H54 (cell line): ENCODE measurements at regions not wholly inside any gene's neighbourhood (a gene's known extent, or its start where the extent isn't known, plus 50 kb on each side); places are given as distances from the start of the nearest gene placed in this dataset.

ENCODE experiments used
- DNase-seq: peaks from one replicate; pipeline ENCODE4 v3.0.0; 2011; ENCODE audit warnings: low spot score, mixed read lengths; ENCODE audit not compliant: insufficient read length
- FAIRE-seq: peaks from 3 replicates; lab custom pipeline; 2011; peaks lifted over from hg19 to GRCh38; lab: Jason Lieb, UNC
- POLR2A ChIP-seq: IDR thresholded peaks from 2 replicates; pipeline ENCODE4 v1.6.1; 2011; ENCODE audit warnings: low read depth, mild to moderate bottlenecking, low read length

- no peak for FAIRE-seq
- DNase-seq: no peak
- TF ChIP-seq POLR2A: no peak
These were observed 361.6 kb downstream of the TDRD3 start for GRCh38 chr13:60758637-60759036.

DNA sequence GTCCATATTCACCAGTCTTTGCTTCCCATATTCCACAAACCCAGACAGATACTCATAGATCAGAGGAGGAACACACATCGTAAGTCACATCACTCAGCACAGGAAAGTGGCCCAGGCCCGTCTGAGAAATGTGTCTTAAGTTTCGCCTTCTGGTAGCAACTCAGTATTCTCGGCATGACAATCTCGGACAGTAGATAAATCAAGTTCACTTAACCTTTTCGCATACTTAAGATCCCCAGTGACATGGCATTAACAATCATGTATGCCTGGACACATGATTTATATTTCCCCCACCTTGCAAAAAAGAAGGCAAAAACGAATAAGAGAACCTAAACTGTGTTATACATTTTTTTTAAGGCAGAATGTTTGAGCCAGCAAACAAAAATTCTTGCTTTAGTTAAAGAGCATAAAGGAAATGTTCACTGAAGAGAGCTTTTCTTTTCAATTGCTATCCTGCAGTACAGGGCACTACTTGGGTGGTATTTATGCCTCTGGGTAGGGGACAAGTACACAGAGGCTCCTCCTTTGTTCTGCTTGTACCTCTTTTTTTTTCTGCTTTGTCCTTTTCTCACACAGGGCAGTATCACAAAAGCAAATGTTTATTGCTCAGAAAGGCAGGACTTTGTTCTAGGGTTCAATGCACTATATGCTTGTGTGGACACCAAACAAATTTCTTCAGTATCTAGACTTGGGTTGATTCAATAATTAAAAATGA lies 360.6 kb downstream of the TDRD3 start:
- no peak for FAIRE-seq

DNA sequence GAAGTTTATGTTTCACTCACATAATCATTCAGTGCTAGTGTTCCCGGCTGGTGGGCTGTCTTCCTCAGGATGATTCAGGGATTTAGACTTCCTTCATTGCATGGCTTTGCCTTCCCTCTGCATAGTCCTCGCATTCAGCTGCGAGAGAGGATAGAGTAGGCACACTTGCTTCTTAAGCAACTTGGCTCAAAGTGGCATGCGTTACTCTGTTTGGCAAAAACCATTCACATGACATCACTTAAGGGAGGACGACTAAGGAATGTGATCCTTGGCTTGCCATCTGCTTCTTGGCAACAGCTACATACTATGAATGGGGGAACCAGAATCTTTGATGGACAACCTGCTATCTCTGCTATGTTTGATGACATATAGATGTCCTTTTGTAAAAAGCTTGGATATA lies 359.3 kb downstream of the TDRD3 start:
- TF ChIP-seq POLR2A: no peak
- DNase-seq (no peak), FAIRE-seq (no peak)

More for the DNA sequence above, 360.6 kb downstream of the TDRD3 start:
- no peak for TF ChIP-seq POLR2A
- DNase-seq: no peak

- DNase-seq (no peak), FAIRE-seq (no peak)
- TF ChIP-seq POLR2A: no peak
These were observed 358.6 kb downstream of the TDRD3 start for GRCh38 chr13:60755380-60756163.

DNA sequence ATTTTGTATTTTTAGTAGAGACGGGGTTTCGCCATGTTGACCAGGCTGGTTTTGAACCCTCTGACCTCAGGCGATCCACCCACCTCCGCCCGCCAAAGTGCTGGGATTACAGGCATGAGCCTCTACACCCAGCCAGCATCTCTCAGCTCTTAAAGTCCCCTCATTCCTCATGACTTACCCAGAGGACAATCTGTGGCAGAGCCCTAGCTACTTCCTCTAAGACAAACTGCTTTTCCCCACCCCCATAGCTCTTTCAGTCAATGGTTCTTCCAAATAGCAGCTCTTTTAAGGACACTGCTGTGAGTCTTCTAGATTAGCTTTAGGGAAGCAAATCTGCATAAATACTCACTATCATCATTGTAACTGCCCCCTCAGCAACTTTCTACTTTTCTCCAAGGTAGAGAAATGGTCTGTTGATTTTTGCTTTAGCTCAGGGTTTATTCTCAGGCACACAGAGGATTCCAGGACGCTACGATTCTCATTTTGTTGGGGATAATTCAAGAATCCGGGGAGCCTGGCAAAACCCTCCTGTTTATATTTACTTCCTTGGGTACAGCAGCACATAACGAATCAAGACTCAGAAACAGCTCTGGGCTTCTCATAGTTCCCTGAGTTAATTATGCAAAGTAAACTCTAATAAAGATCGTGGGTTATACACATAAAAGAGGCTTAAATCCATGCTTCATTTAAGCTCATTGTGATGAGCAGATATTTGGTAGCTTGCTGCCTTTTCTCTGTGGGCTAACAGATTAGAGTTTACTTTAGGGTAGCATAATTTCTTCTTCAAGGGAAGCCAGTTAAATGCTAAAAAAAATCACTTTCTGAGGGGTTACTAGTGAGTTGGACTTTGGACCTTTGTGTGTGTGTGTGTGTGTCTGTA lies 357.4 kb downstream of the TDRD3 start:
- no peak for DNase-seq
- FAIRE-seq: no peak
- TF ChIP-seq POLR2A: no peak

- no peak for FAIRE-seq
- no peak for DNase-seq
- TF ChIP-seq POLR2A: no peak
These were observed 356.6 kb downstream of the TDRD3 start for GRCh38 chr13:60753641-60754040.

GRCh38 chr13:60745343-60745742 lies 348.3 kb downstream of the TDRD3 start:
- FAIRE-seq (no peak), DNase-seq (no peak)
- no peak for TF ChIP-seq POLR2A

GRCh38 chr13:60733933-60734332 lies 336.9 kb downstream of the TDRD3 start:
- no peak for TF ChIP-seq POLR2A
- FAIRE-seq (no peak), DNase-seq (no peak)

- no peak for FAIRE-seq
- DNase-seq: no peak
- no peak for TF ChIP-seq POLR2A
These were observed 330.1 kb downstream of the TDRD3 start for GRCh38 chr13:60727140-60727539.

DNA sequence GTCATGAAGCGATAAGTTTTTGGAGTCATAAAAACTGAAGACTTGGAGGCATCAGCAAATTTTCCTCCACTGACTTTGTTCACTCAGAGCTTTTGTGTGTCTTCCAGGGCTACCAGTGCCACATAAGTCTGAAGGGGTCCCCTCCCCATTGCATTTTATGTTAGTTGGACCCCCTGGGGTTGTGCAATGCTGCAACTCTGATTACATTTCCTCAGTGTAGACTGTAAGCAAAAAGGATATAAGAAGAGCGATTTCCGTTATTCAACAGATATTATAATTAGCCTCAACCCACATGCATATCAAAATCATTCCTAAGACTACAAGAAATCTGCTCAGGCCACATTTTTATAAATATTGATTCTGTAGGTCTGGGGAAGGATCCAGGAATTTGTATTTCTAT lies 324.0 kb downstream of the TDRD3 start:
- no peak for FAIRE-seq
- no peak for TF ChIP-seq POLR2A
- DNase-seq: no peak

GRCh38 chr13:60720590-60720989 lies 323.6 kb downstream of the TDRD3 start:
- no peak for TF ChIP-seq POLR2A
- no peak for FAIRE-seq
- no peak for DNase-seq

DNA sequence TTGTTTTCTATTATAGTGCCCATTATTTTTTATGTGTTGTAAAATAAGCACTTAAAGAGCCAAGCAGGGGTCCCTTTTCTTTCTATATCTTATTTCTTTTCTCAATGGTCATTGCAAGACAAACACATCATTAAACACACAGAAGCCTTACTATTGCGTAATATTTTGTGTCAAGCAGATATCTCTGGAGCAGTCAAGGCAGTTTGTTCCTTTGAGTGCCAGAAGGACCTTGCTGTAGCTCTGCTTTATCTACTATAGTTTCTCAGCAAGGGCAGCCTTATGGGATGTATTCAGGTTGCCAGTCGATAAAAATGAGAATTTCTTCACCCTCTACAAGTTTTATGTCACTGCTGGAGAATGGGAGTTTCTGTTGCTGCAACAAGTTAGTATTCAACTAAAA lies 319.3 kb downstream of the TDRD3 start:
- TF ChIP-seq POLR2A: no peak
- no peak for FAIRE-seq
- DNase-seq: no peak

GRCh38 chr13:60707878-60708277 lies 310.9 kb downstream of the TDRD3 start:
- DNase-seq (no peak), FAIRE-seq (no peak)
- no peak for TF ChIP-seq POLR2A

GRCh38 chr13:60701895-60702294 lies 304.9 kb downstream of the TDRD3 start:
- no peak for TF ChIP-seq POLR2A
- DNase-seq: no peak
- no peak for FAIRE-seq
